ENCODE measurements at regions not wholly inside any gene's neighbourhood (a gene's known extent, or its start where the extent isn't known, plus 50 kb on each side); places are given as distances from the start of the nearest gene placed in this dataset.
"Not testable (repeated sequence)": the region's sequence is repeated elsewhere in the genome, so short reads cannot be mapped to it uniquely, and the experiment has no call there.

GRCh38 chr12:37666069-37666781, 650.3 kb upstream of the ALG10B start:
- no peaks in the 10 kb centered on the region for H3K27me3 ChIP-seq
- in situ Hi-C loops (cut with MboI; ENCODE audit: low pct_ligation_motif_present in 1 of 4, low pct_unique_long_range_greater_than_20kb in 1 of 4, low sequenced_read_pairs in 3 of 4): no loop called here
- H3K9me3 ChIP-seq: peaks cover 3 to 6% of the 10 kb centered on the region in 2 donors
- intact Hi-C loops (cut with DNase I; ENCODE audit: low total_unique reads): no loop called here
- no peak for DNase-seq
- no peak for TF ChIP-seq POLR2AphosphoS5 (IDR thresholded peaks at IDR 0.05)
- TF ChIP-seq CTCF (IDR thresholded peaks at IDR 0.05): no peak
- TF ChIP-seq EP300 (IDR thresholded peaks at IDR 0.05; ENCODE audit: low read depth): no peak
- TF ChIP-seq POLR2A (IDR thresholded peaks at IDR 0.05): no peak
- H3K36me3 ChIP-seq: no peaks in the 10 kb centered on the region
- H3K4me1 ChIP-seq: no peaks in the 10 kb centered on the region
- no peak overlapping the region for H3K4me3 ChIP-seq
- H3K27ac ChIP-seq: no peak overlapping the region
- 85 to 93% methylated on average over 14 to 18 of the region's 18 CpGs for WGBS, 2 donors (ENCODE audit: low coverage in 1 of 2)

DNA sequence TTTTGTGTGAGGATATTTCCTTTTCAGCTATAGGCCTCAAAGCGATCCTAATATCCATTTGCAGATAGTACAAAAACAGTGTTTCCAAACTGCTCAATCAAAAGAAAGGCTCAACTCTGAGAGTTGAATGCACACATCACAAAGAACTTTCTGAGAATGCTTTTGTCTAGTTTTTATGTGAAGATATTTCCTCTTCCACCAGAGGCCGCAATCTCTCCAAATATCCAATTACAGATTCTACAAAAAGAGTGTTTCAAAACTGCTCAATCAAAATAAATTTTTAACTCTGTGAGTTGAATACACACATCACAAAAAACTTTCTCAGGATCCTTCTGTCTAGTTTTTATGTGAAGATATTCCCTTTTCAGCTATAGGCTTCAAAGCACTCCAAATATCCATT, 648.0 kb upstream of the ALG10B start:
- WGBS, 2 donors (ENCODE audit: low coverage in 1 of 2): 85 to 93% methylated on average over 2 of the region's 2 CpGs
- H3K4me3 ChIP-seq; DNase-seq; H3K9me3 ChIP-seq; intact Hi-C loops (cut with DNase I; ENCODE audit: low total_unique reads); H3K36me3 ChIP-seq; in situ Hi-C loops (cut with MboI; ENCODE audit: low pct_ligation_motif_present in 1 of 4, low pct_unique_long_range_greater_than_20kb in 1 of 4, low sequenced_read_pairs in 3 of 4); H3K27ac ChIP-seq; H3K4me1 ChIP-seq; H3K27me3 ChIP-seq: not testable (repeated sequence)

DNA sequence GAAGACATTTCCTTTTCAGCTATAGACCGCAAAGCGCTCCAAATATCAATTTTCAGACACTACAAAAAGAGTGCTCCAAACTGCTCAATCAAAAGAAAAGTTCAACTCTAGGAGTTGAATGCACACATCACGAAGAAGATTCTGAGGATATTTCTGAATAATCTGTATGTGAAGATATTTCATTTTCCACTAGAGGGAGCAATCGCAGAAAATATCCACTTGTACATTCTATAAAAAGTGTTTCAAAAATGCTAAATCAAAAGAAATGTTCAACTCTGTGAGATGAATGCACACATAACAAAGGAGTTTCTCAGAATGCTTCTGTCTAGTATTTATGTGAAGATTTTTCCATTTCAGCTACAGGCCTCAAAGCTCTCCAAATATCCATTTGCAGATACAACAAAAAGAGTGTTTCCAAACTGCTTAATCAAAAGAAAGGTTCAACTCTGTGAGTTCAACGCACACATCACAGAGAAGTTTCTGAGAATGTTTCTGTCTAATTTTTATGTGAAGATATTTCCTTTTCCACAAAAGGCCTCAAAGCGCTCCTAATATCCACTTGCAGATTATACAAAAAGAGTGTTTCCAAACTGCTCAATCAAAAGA, 643.8 kb upstream of the ALG10B start:
- H3K4me1 ChIP-seq: no peaks in the 10 kb centered on the region
- H3K9me3 ChIP-seq: peaks cover 0 to 3% of the 10 kb centered on the region in 2 donors
- intact Hi-C loops (cut with DNase I; ENCODE audit: low total_unique reads): no loop called here
- no peaks in the 10 kb centered on the region for H3K27me3 ChIP-seq
- no peak overlapping the region for H3K27ac ChIP-seq
- H3K4me3 ChIP-seq: no peak overlapping the region
- in situ Hi-C loops (cut with MboI; ENCODE audit: low pct_ligation_motif_present in 1 of 4, low pct_unique_long_range_greater_than_20kb in 1 of 4, low sequenced_read_pairs in 3 of 4): no loop called here
- no peaks in the 10 kb centered on the region for H3K36me3 ChIP-seq
- TF ChIP-seq POLR2A (IDR thresholded peaks at IDR 0.05) (no peak), CTCF (IDR thresholded peaks at IDR 0.05) (no peak), POLR2AphosphoS5 (IDR thresholded peaks at IDR 0.05) (no peak), EP300 (IDR thresholded peaks at IDR 0.05; ENCODE audit: low read depth) (no peak)
- DNase-seq: no peak
- 61 to 76% methylated on average over 6 of the region's 6 CpGs for WGBS, 2 donors (ENCODE audit: low coverage in 1 of 2)

DNA sequence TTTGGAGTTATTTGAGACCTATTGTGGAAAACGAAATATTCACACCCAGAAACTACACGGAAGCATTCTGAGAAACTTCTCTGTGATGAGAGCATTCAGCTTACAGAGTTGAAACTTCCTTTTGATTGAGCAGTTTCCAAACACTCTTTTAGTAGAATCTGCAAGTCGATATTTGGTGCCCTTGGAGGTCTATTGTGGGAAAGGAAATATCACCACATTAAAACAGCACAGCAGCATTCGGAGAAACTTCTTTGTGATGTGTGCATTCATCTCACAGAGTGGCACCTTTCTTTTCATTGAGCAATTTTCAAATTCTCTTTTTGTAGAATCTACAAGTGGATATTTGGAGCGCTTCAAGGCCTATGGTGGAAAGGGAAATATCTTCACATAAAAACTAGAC, 595.7 kb upstream of the ALG10B start:
- no peaks in the 10 kb centered on the region for H3K27me3 ChIP-seq
- DNase-seq: no peak
- 73 to 79% methylated on average over 3 to 5 of the region's 5 CpGs for WGBS, 2 donors (ENCODE audit: low coverage in 1 of 2)
- peaks cover 0 to 6% of the 10 kb centered on the region in 2 donors for H3K9me3 ChIP-seq
- H3K4me3 ChIP-seq: no peak overlapping the region
- intact Hi-C loops (cut with DNase I; ENCODE audit: low total_unique reads): no loop called here
- TF ChIP-seq POLR2A (IDR thresholded peaks at IDR 0.05) (no peak), EP300 (IDR thresholded peaks at IDR 0.05; ENCODE audit: low read depth) (no peak), CTCF (IDR thresholded peaks at IDR 0.05) (no peak), POLR2AphosphoS5 (IDR thresholded peaks at IDR 0.05) (no peak)
- no peaks in the 10 kb centered on the region for H3K4me1 ChIP-seq
- in situ Hi-C loops (cut with MboI; ENCODE audit: low pct_ligation_motif_present in 1 of 4, low pct_unique_long_range_greater_than_20kb in 1 of 4, low sequenced_read_pairs in 3 of 4): no loop called here
- H3K27ac ChIP-seq: no peak overlapping the region
- no peaks in the 10 kb centered on the region for H3K36me3 ChIP-seq
